ENCODE measurements at regions not wholly inside any gene's neighbourhood (a gene's known extent, or its start where the extent isn't known, plus 50 kb on each side); places are given as distances from the start of the nearest gene placed in this dataset.

GRCh38 chr5:111643499-111643898 is 113.5 kb downstream of the NREP start:
- TF ChIP-seq POLR2A (IDR thresholded peaks at IDR 0.05) (no peak), CTCF (IDR thresholded peaks at IDR 0.05) (no peak)
- Histone ChIP-seq H3K27me3 (no peaks in the 10 kb centered on the region), H3K27ac (no peak overlapping the region), H3K4me3 (no peak overlapping the region), H3K4me1 (peaks cover 0 to 14% (median 0%) of the 10 kb centered on the region in 4 donors), H3K36me3 (no peaks in the 10 kb centered on the region), H3K9me3 (peaks cover 0 to 6% (median 0%) of the 10 kb centered on the region in 4 donors)
- ATAC-seq (peak in 2 of 4 donors; percentile 14 to 19), DNase-seq (no peak)
- 47% methylated on average over 2 of the region's 2 CpGs for WGBS (ENCODE audit: insufficient coverage, low coverage, low lambda C conversion rate, missing lambda C conversion rate)
- intact Hi-C loops (cut with DNase I), result no loop called here

GRCh38 chr5:111641533-111642233 is 115.3 kb downstream of the NREP start:
- no peak for ATAC-seq
- Histone ChIP-seq H3K4me1 (peaks cover 0 to 14% (median 0%) of the 10 kb centered on the region in 4 donors), H3K36me3 (no peaks in the 10 kb centered on the region), H3K4me3 (no peak overlapping the region), H3K27me3 (no peaks in the 10 kb centered on the region), H3K27ac (no peak overlapping the region), H3K9me3 (peaks cover 0 to 6% (median 0%) of the 10 kb centered on the region in 4 donors)
- no peak for DNase-seq
- TF ChIP-seq CTCF (IDR thresholded peaks at IDR 0.05), result no peak
- TF ChIP-seq POLR2A (IDR thresholded peaks at IDR 0.05), result no peak
- intact Hi-C loops (cut with DNase I), result no loop called here
- WGBS (ENCODE audit: insufficient coverage, low coverage, low lambda C conversion rate, missing lambda C conversion rate), result 58% methylated on average over 4 of the region's 4 CpGs

DNA sequence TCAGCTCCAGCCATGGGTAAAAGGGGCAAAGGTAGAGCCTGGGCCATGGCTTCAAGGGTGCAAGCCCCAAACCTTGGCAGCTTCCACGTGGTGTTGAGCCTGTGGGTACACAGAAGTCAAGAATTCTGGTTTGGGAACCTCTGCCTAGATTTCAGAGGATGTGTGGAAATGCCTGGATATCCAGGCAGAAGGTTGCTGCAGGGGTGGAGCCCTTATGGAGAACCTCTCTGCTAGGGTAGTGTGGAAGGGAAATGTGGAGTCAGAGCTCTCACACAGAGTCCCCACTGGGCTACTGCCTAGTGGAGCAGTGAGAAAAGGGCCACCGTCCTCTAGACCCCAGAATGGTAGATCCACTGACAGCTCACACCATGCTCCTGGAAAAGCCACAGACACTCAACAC is 117.1 kb downstream of the NREP start:
- Histone ChIP-seq H3K27ac (no peak overlapping the region), H3K27me3 (no peaks in the 10 kb centered on the region), H3K4me3 (no peak overlapping the region), H3K36me3 (no peaks in the 10 kb centered on the region), H3K9me3 (peaks cover 0 to 6% (median 0%) of the 10 kb centered on the region in 4 donors), H3K4me1 (peaks cover 0 to 18% (median 0%) of the 10 kb centered on the region in 4 donors)
- TF ChIP-seq CTCF (IDR thresholded peaks at IDR 0.05), result no peak
- TF ChIP-seq POLR2A (IDR thresholded peaks at IDR 0.05), result no peak
- 33% methylated on average over 1 of the region's 2 CpGs for WGBS (ENCODE audit: insufficient coverage, low coverage, low lambda C conversion rate, missing lambda C conversion rate)
- DNase-seq, result no peak
- intact Hi-C loops (cut with DNase I), result no loop called here
- no peak for ATAC-seq

DNA sequence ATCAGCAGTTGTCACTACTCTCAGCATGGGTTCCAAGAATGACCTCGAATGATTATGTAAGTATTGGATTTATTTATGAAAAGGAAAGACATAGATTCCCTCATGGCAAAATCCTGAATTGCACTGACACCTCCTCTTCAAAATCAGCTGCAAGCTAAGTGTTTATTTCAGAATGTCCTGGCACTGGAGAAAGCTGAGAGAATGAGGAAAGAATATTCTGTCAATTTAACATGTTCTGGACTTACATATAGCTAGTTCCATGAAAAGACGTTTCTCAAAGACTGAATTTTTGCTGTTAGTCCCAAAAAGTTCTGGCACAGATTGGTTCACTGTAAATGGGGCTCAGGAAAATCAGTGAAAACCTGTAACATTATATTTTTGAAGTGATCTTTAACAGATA is 120.3 kb downstream of the NREP start:
- intact Hi-C loops (cut with DNase I), result no loop called here
- no peak for ATAC-seq
- WGBS (ENCODE audit: insufficient coverage, low coverage, low lambda C conversion rate, missing lambda C conversion rate), result 38% methylated on average over 2 of the region's 2 CpGs
- Histone ChIP-seq H3K27ac (peak overlapping the region in 1 of 3 donors; percentile 78), H3K4me1 (peaks cover 0 to 12% (median 0%) of the 10 kb centered on the region in 4 donors), H3K36me3 (no peaks in the 10 kb centered on the region), H3K4me3 (no peak overlapping the region), H3K9me3 (peaks cover 0 to 6% (median 0%) of the 10 kb centered on the region in 4 donors), H3K27me3 (no peaks in the 10 kb centered on the region)
- TF ChIP-seq POLR2A (IDR thresholded peaks at IDR 0.05), result no peak
- TF ChIP-seq CTCF (IDR thresholded peaks at IDR 0.05), result no peak
- DNase-seq, result no peak

Data from right lobe of liver (tissue), 6 donors.